GM23248 (cell line): ENCODE measurements at regions not wholly inside any gene's neighbourhood (a gene's known extent, or its start where the extent isn't known, plus 50 kb on each side); places are given as distances from the start of the nearest gene placed in this dataset.

Source experiments
- EZH2 ChIP-seq: fragments of 200-600 bp; sonication (generic); IDR thresholded peaks from 2 replicates; pipeline ENCODE4 v1.6.1; 2018; ENCODE audit warnings: antibody characterized with exemption, mild to moderate bottlenecking; ENCODE audit not compliant: insufficient read depth, poor library complexity, severe bottlenecking
- EZH2phosphoT487 ChIP-seq: fragments of 200-600 bp; sonication (generic); IDR thresholded peaks from 2 replicates; pipeline ENCODE4 v1.6.1; 2018; ENCODE audit warnings: antibody characterized with exemption, moderate library complexity, mild to moderate bottlenecking, low read depth; ENCODE audit not compliant: insufficient read depth

DNA sequence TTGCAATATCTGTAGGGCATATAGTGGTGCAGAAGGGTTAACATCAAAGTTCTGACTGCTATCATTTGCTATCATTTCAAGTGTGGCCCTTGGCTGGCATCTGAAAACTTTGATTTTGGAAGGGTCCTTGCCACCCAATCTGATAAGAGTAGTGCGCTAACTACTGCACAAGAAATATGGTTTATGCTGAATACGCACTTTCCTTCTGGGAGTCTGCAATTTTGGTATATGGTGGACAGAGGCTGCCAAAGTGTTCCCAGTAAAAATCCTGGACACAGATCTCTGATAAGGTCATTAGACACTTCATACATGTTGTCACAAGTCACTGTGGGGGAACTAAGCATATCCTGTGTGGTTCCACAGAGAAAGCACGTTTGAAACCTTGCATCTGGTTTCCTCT, 461.6 kb upstream of the CDH11 start:
- TF ChIP-seq EZH2 (no peak), EZH2phosphoT487 (no peak)
